H1 (cell line): ENCODE measurements at regions not wholly inside any gene's neighbourhood (a gene's known extent, or its start where the extent isn't known, plus 50 kb on each side); places are given as distances from the start of the nearest gene placed in this dataset.
A peak's percentile ranks its signal among the peaks of the same experiment; 100 is the strongest.

Experiments
- CTCF ChIA-PET: fragments of 300-600 bp; sonication (Branson Sonifier 250); formaldehyde crosslinking; loops from one replicate; lab custom pipeline; 2021; ENCODE audit not compliant: partially characterized antibody; lab: Charles Lee
- POLR2A ChIA-PET: fragments of 300-600 bp; sonication (Branson Sonifier 250); formaldehyde crosslinking; loops from one replicate; lab custom pipeline; 2021; ENCODE audit warnings: inconsistent platforms; ENCODE audit not compliant: partially characterized antibody; lab: Charles Lee
- DNase-seq, 2 experiments: peaks; one replicate each; pipeline versions ENCODE4 v3.0.0 to v3.0.0-alpha.2; 2010 to 2022; ENCODE audit warnings: low spot score in 2 of 2, low read depth in 1 of 2, mixed read lengths in 1 of 2
- FAIRE-seq: peaks from 2 replicates; lab custom pipeline; 2011; peaks lifted over from hg19 to GRCh38; lab: Jason Lieb, UNC
- H2AFZ ChIP-seq: 2 replicates; pipeline ENCODE4 v1.8.1; 2012; ENCODE audit warnings: low read length, inconsistent platforms
- H2AK5ac ChIP-seq: 2 replicates; pipeline ENCODE4 v1.6.1; 2013; ENCODE audit warnings: low read depth, low read length
- H2BK120ac ChIP-seq: replicated peaks from 2 replicates; pipeline ENCODE3; 2013; ENCODE audit warnings: low read depth, low read length, inconsistent platforms
- H2BK12ac ChIP-seq: 2 replicates; pipeline ENCODE4 v1.6.1; 2013; ENCODE audit warnings: low read depth, low read length
- H2BK15ac ChIP-seq: 2 replicates; pipeline ENCODE4 v1.6.1; 2013; ENCODE audit warnings: low read length
- H2BK20ac ChIP-seq: 2 replicates; pipeline ENCODE4 v1.6.1; 2013; ENCODE audit warnings: low read length
- H2BK5ac ChIP-seq: 2 replicates; pipeline ENCODE4 v1.6.1; 2013; ENCODE audit warnings: low read depth, low read length
- H3K14ac ChIP-seq: 2 replicates; pipeline ENCODE4 v1.6.1; 2013; ENCODE audit warnings: inconsistent platforms; ENCODE audit not compliant: insufficient read length
- H3K18ac ChIP-seq: 2 replicates; pipeline ENCODE4 v1.6.1; 2013; ENCODE audit warnings: low read length; ENCODE audit errors: extremely low read depth
- H3K23ac ChIP-seq: 2 replicates; pipeline ENCODE4 v1.6.1; 2013; ENCODE audit warnings: inconsistent platforms; ENCODE audit not compliant: insufficient read length
- H3K23me2 ChIP-seq: 2 replicates; pipeline ENCODE4 v1.6.1; 2013; ENCODE audit warnings: low read depth, low read length
- H3K27ac ChIP-seq: 2 replicates; pipeline ENCODE4 v1.6.1; 2011; ENCODE audit warnings: low read depth, low read length, inconsistent platforms
- H3K27me3 ChIP-seq, 4 experiments: replicated peaks in 1 of 4; 1 replicate in 1 of 4; 2 replicates in 3 of 4; pipeline versions ENCODE4 v1.6.1 to v1.8.1; 2011 to 2013; ENCODE audit warnings: low read length in 3 of 4, mild to moderate bottlenecking in 3 of 4, inconsistent platforms in 2 of 4, mixed read lengths in 2 of 4, moderate library complexity in 1 of 4; ENCODE audit not compliant: control insufficient read depth in 3 of 4, insufficient read depth in 3 of 4; ENCODE audit errors: extremely low read depth in 1 of 4
- H3K36me3 ChIP-seq, 4 experiments: 2 replicates each; pipeline versions ENCODE4 v1.6.1 to v1.8.1; 2011 to 2013; ENCODE audit warnings: mild to moderate bottlenecking in 4 of 4, low read length in 3 of 4, moderate library complexity in 2 of 4, control low read depth in 1 of 4, inconsistent platforms in 1 of 4; ENCODE audit not compliant: insufficient read depth in 4 of 4, control insufficient read depth in 2 of 4
- H3K4ac ChIP-seq: replicated peaks from 2 replicates; pipeline ENCODE3; 2013; ENCODE audit warnings: low read length, low read depth, mixed read lengths, inconsistent platforms; ENCODE audit not compliant: insufficient read length
- H3K4me1 ChIP-seq, 4 experiments: replicated peaks in 1 of 4; 1 replicate in 1 of 4; 2 replicates in 3 of 4; pipeline versions ENCODE4 v1.6.1 to v1.8.1; 2011 to 2013; ENCODE audit warnings: low read length in 3 of 4, inconsistent platforms in 2 of 4, mixed read lengths in 1 of 4; ENCODE audit not compliant: insufficient read depth in 4 of 4, control insufficient read depth in 3 of 4
- H3K4me2 ChIP-seq, 2 experiments: 2 replicates each; pipeline versions ENCODE4 v1.6.1 to v1.8.1; 2011 to 2013; ENCODE audit warnings: low read depth in 2 of 2, low read length in 2 of 2, control low read depth in 1 of 2, inconsistent platforms in 1 of 2, mild to moderate bottlenecking in 1 of 2; ENCODE audit not compliant: insufficient read depth in 1 of 2
- H3K4me3 ChIP-seq, 4 experiments: fragments of 200-600, 300-600 bp in 1 of 4; sonication (generic), shearing (Covaris generic), sonication (Bioruptor Twin) in 1 of 4; 2 replicates each; pipeline versions ENCODE4 v1.5.1 to v1.8.1; 2011 to 2016; ENCODE audit warnings: low read length in 4 of 4, low read depth in 3 of 4, control low read depth in 2 of 4, inconsistent platforms in 2 of 4, mild to moderate bottlenecking in 2 of 4, mixed read lengths in 1 of 4, moderate library complexity in 1 of 4; ENCODE audit not compliant: insufficient read depth in 2 of 4; ENCODE audit errors: extremely low read depth in 1 of 4
- H3K56ac ChIP-seq: replicated peaks from 2 replicates; pipeline ENCODE3; 2013; ENCODE audit warnings: low read depth, mild to moderate bottlenecking, mixed read lengths, low read length, inconsistent platforms; ENCODE audit not compliant: insufficient read length
- H3K79me1 ChIP-seq: 2 replicates; pipeline ENCODE4 v1.6.1; 2013; ENCODE audit warnings: low read depth, low read length, control low read depth
- H3K79me2 ChIP-seq, 2 experiments: 2 replicates each; pipeline versions ENCODE4 v1.6.1 to v1.8.1; 2012 to 2013; ENCODE audit warnings: low read length in 2 of 2, mild to moderate bottlenecking in 2 of 2, inconsistent platforms in 1 of 2; ENCODE audit not compliant: insufficient read depth in 2 of 2, control insufficient read depth in 1 of 2
- H3K9ac ChIP-seq, 4 experiments: replicated peaks in 1 of 4; 1 replicate in 1 of 4; 2 replicates in 3 of 4; pipeline versions ENCODE4 v1.6.1 to v1.8.1; 2011 to 2013; ENCODE audit warnings: low read depth in 3 of 4, low read length in 3 of 4, control low read depth in 2 of 4, mild to moderate bottlenecking in 2 of 4, moderate library complexity in 2 of 4, inconsistent platforms in 1 of 4; ENCODE audit errors: extremely low read depth in 1 of 4
- H3K9me3 ChIP-seq, 2 experiments: 2 replicates each; pipeline versions ENCODE4 v1.6.1 to v1.8.1; 2012 to 2013; ENCODE audit warnings: mild to moderate bottlenecking in 2 of 2, moderate library complexity in 2 of 2, control low read depth in 1 of 2, inconsistent platforms in 1 of 2, low read depth in 1 of 2, low read length in 1 of 2, mixed read lengths in 1 of 2; ENCODE audit not compliant: insufficient read depth in 2 of 2
- H4K20me1 ChIP-seq, 2 experiments: replicated peaks in 1 of 2; 2 replicates each; pipeline versions ENCODE3 to v1.8.1; 2011 to 2013; ENCODE audit warnings: inconsistent platforms in 2 of 2, low read length in 2 of 2, mild to moderate bottlenecking in 1 of 2; ENCODE audit not compliant: insufficient read depth in 2 of 2, control insufficient read depth in 1 of 2
- H4K5ac ChIP-seq: 2 replicates; pipeline ENCODE4 v1.6.1; 2013; ENCODE audit warnings: low read length, low read depth, mixed read lengths, inconsistent platforms; ENCODE audit not compliant: insufficient read length
- H4K8ac ChIP-seq: 2 replicates; pipeline ENCODE4 v1.8.0; 2013; ENCODE audit warnings: mild to moderate bottlenecking, moderate library complexity, low read length, inconsistent platforms; ENCODE audit not compliant: insufficient read depth; ENCODE audit errors: extremely low read depth
- H4K91ac ChIP-seq: replicated peaks from 2 replicates; pipeline ENCODE3; 2013; ENCODE audit warnings: low read length, mixed read lengths, inconsistent platforms; ENCODE audit not compliant: insufficient read length
- BCL11A ChIP-seq, 2 experiments: IDR thresholded peaks; one replicate each; pipeline ENCODE4 v1.6.1; 2011; ENCODE audit warnings: low read depth in 2 of 2, low read length in 2 of 2, mild to moderate bottlenecking in 2 of 2
- POLR2A ChIP-seq, 2 experiments: IDR thresholded peaks; 1 replicate in 1 of 2; 2 replicates in 1 of 2; pipeline ENCODE4 v1.6.1; 2011; ENCODE audit warnings: low read depth in 2 of 2, low read length in 2 of 2, mild to moderate bottlenecking in 2 of 2; ENCODE audit errors: control extremely low read depth in 1 of 2
- POLR2AphosphoS5 ChIP-seq: IDR thresholded peaks from 2 replicates; pipeline ENCODE4 v1.6.1; 2011; ENCODE audit warnings: low read depth, low read length
- SP1 ChIP-seq: IDR thresholded peaks from 2 replicates; pipeline ENCODE4 v1.6.1; 2011; ENCODE audit warnings: low read depth, low read length
- SP2 ChIP-seq: IDR thresholded peaks from 2 replicates; pipeline ENCODE4 v1.6.1; 2012; ENCODE audit warnings: mild to moderate bottlenecking, low read length, inconsistent platforms
- TCF12 ChIP-seq: IDR thresholded peaks from 2 replicates; pipeline ENCODE4 v1.6.1; 2011; ENCODE audit warnings: low read depth, mild to moderate bottlenecking, low read length
- USF2 ChIP-seq: IDR thresholded peaks from 2 replicates; pipeline ENCODE4 v1.6.1; 2011; ENCODE audit warnings: low read length, improper control_type of control experiment

GRCh38 chr5:104513640-104514072 is 951.1 kb upstream of the NUDT12 start:
- H2AFZ ChIP-seq: no peak overlapping the region; the same call in 1 of the 2 replicates
- H3K4me2 ChIP-seq: 0 out of 4 replicates have a peak overlapping the region, but pooled peaks have one; percentile 6 to 7
- DNase-seq (no peak), FAIRE-seq (no peak)
- CTCF ChIA-PET: interaction anchor here (0.7 to 1.1 kb wide), 2 partner anchors 13 to 325 kb away, joined by 3 to 4 read pairs; no protein-coding TSS in a partner anchor
- POLR2A ChIA-PET: interaction anchor here (0.9 kb wide), 1 partner anchor 963 kb away, joined by 3 read pairs; no protein-coding TSS in a partner anchor
- no peak overlapping the region for H2BK120ac ChIP-seq
- no peak overlapping the region for H2AK5ac ChIP-seq
- no peaks in the 10 kb centered on the region for H3K79me2 ChIP-seq
- no peak overlapping the region for H3K4ac ChIP-seq
- H3K14ac ChIP-seq: no peak overlapping the region
- peaks cover 0 to 14% (median under 1%) of the 10 kb centered on the region in 4 experiments; a peak in 1 of 7 replicates for H3K4me1 ChIP-seq
- no peak overlapping the region for H4K8ac ChIP-seq
- no peak overlapping the region for H3K23ac ChIP-seq
- no peak overlapping the region for H2BK20ac ChIP-seq
- H2BK12ac ChIP-seq: no peak overlapping the region
- no peak overlapping the region for H4K91ac ChIP-seq
- no peak overlapping the region for H3K56ac ChIP-seq
- H3K4me3 ChIP-seq: no peak overlapping the region
- H3K36me3 ChIP-seq: peaks cover 0 to 2% (median 0%) of the 10 kb centered on the region in 4 experiments; a peak in 1 of 8 replicates
- no peak overlapping the region for H2BK5ac ChIP-seq
- H3K79me1 ChIP-seq: no peaks in the 10 kb centered on the region
- no peaks in the 10 kb centered on the region for H3K23me2 ChIP-seq
- no peaks in the 10 kb centered on the region for H3K27me3 ChIP-seq
- H3K9me3 ChIP-seq: 0 out of 4 replicates have a peak, but pooled peaks cover 0 to 3% of the 10 kb centered on the region in 2 experiments
- no peak overlapping the region for H4K5ac ChIP-seq
- TF ChIP-seq USF2 (no peak), BCL11A (IDR thresholded peaks at IDR 0.05; ENCODE audit: low read depth in 2 of 2, low read length in 2 of 2) (no peak), SP1 (no peak), TCF12 (no peak), POLR2A (IDR thresholded peaks at IDR 0.05; ENCODE audit: control extremely low read depth in 1 of 2, low read depth in 2 of 2, low read length in 2 of 2) (no peak), SP2 (no peak), POLR2AphosphoS5 (no peak)
- no peak overlapping the region for H2BK15ac ChIP-seq
- no peak overlapping the region for H3K27ac ChIP-seq
- no peak overlapping the region for H3K18ac ChIP-seq
- H4K20me1 ChIP-seq: no peaks in the 10 kb centered on the region
- no peak overlapping the region for H3K9ac ChIP-seq
